Tibial nerve (tissue), 4 donors: ENCODE measurements at regions not wholly inside any gene's neighbourhood (a gene's known extent, or its start where the extent isn't known, plus 50 kb on each side); places are given as distances from the start of the nearest gene placed in this dataset.

ENCODE experiments used
- DNase-seq, 2 donors: peaks; one replicate each; pipeline ENCODE4 v3.0.0-alpha.2; 2019; ENCODE audit warnings: low spot score in 2 of 2
- H3K27ac ChIP-seq, 4 donors: fragments of 200-600 bp; sonication (generic) in 3 of 4; one replicate each; pipeline ENCODE4 v1.5.1; 2017 to 2019; ENCODE audit warnings: mild to moderate bottlenecking in 1 of 4
- H3K27me3 ChIP-seq, 2 donors: fragments of 200-600 bp; sonication (generic) in 1 of 2; one replicate each; pipeline versions ENCODE4 v1.5.1 to v1.6.0; 2017 to 2019
- H3K36me3 ChIP-seq, 3 donors: fragments of 200-600 bp; sonication (generic); one replicate each; pipeline ENCODE4 v1.5.1; 2018 to 2019
- H3K4me1 ChIP-seq, 4 donors: fragments of 200-600 bp; sonication (generic) in 3 of 4; one replicate each; pipeline ENCODE4 v1.5.1; 2017 to 2019
- H3K4me3 ChIP-seq, 4 donors: fragments of 200-600 bp; sonication (generic) in 3 of 4; one replicate each; pipeline ENCODE4 v1.5.1; 2017 to 2019; ENCODE audit warnings: mild to moderate bottlenecking in 1 of 4, moderate library complexity in 1 of 4
- H3K9me3 ChIP-seq, 4 donors: fragments of 200-600 bp; sonication (generic) in 3 of 4; one replicate each; pipeline ENCODE4 v1.5.1; 2017 to 2019
- EP300 ChIP-seq, 2 donors: sonication (generic); formaldehyde crosslinking; IDR thresholded peaks; one replicate each; pipeline ENCODE4 v1.6.1; 2017; ENCODE audit warnings: antibody characterized with exemption in 2 of 2, mild to moderate bottlenecking in 1 of 2
- POLR2A ChIP-seq, 2 donors: fragments of 450-650 bp; IDR thresholded peaks; one replicate each; pipeline ENCODE4 v1.6.1; 2017; ENCODE audit warnings: antibody characterized with exemption in 2 of 2, mild to moderate bottlenecking in 2 of 2, moderate library complexity in 2 of 2
- WGBS, 2 donors: methylation state at CpG; one replicate each; pipeline ENCODE4 v1.1.5; 2018; 5-methylcytosine and 5-hydroxymethylcytosine counted together
- TF ChIP-seq, protein P1 (sequence below), 5 experiments: fragments of 200-600 bp in 3 of 5; fragments of 450-650 bp in 2 of 5; sonication (generic) in 3 of 5; IDR thresholded peaks; one replicate each; pipeline ENCODE4 v1.5.1; 2016 to 2019; ENCODE audit warnings: antibody characterized with exemption in 5 of 5, mild to moderate bottlenecking in 3 of 5, moderate library complexity in 2 of 5

DNA sequence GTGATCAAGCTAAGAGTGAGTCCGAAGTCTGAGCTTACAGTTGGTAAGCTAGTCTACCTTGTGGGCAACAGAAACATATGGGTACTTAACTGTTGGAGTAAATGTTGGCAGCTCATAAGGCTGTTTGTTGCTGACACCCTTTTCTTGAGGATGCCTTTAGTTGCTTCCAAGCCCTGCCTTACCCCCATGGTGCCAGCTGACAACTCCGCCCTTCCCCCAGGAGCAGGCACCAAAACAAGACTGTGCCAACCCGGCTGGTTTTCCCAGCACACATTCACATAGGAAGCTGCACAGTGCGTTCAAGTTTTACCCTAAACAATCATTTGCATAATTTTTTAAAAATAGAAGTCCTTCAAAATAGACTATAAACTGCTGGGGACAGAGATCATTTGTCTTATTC lies 150.2 kb upstream of the LMO4 start:
- Histone ChIP-seq H3K9me3 (no peaks in the 10 kb centered on the region), H3K27me3 (no peaks in the 10 kb centered on the region), H3K4me1 (no peaks in the 10 kb centered on the region), H3K36me3 (no peaks in the 10 kb centered on the region), H3K4me3 (no peak overlapping the region), H3K27ac (no peak overlapping the region)
- TF ChIP-seq EP300 (IDR thresholded peaks at IDR 0.05), result no peak
- TF ChIP-seq, protein P1, sequence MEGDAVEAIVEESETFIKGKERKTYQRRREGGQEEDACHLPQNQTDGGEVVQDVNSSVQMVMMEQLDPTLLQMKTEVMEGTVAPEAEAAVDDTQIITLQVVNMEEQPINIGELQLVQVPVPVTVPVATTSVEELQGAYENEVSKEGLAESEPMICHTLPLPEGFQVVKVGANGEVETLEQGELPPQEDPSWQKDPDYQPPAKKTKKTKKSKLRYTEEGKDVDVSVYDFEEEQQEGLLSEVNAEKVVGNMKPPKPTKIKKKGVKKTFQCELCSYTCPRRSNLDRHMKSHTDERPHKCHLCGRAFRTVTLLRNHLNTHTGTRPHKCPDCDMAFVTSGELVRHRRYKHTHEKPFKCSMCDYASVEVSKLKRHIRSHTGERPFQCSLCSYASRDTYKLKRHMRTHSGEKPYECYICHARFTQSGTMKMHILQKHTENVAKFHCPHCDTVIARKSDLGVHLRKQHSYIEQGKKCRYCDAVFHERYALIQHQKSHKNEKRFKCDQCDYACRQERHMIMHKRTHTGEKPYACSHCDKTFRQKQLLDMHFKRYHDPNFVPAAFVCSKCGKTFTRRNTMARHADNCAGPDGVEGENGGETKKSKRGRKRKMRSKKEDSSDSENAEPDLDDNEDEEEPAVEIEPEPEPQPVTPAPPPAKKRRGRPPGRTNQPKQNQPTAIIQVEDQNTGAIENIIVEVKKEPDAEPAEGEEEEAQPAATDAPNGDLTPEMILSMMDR (IDR thresholded peaks at IDR 0.05), result no peak
- no peak for TF ChIP-seq POLR2A (IDR thresholded peaks at IDR 0.05)
- DNase-seq, result no peak
- 82% methylated on average over 4 of the region's 4 CpGs for whole genome bisulfite sequencing, 2 donors

DNA sequence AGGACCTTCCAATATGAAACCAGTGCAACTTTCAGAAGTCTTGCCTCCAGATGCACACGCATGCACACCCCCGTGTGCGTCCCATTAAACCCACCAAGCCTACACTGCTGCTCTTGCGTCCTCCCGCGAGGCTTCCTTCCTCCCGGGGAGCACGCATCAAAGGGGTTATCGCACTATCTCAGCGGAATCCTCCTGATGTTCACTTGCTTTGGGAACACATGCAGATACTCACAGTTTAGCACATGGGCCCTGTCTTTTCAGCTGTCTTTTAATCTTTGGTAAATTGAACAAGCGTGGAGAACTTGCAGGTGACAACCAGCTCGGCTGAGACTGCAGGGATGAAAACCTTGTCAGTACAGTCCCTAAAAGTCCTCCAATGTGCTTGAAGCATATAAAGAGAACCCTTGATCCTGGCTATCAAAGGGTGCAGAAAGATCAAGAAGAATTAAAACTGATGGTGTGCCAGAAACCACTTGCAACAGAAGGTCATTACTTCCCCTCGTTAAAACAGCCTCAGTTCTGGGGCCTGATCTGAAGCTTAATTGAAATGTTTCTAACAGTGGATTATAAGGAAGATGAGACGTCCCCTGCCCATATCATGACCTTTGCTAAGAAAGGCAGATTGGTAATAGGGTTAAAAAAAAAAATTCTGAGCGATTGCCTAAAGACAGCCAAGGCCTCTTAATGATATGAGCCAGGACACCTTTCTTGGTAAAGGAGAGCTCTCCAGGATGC lies 149.4 kb upstream of the LMO4 start:
- H3K9me3 ChIP-seq, result no peaks in the 10 kb centered on the region
- no peaks in the 10 kb centered on the region for H3K4me1 ChIP-seq
- H3K27ac ChIP-seq, result no peak overlapping the region
- no peak for DNase-seq
- no peak overlapping the region for H3K4me3 ChIP-seq
- no peaks in the 10 kb centered on the region for H3K27me3 ChIP-seq
- WGBS, 2 donors, result 73% methylated on average over 15 of the region's 15 CpGs
- TF ChIP-seq POLR2A (IDR thresholded peaks at IDR 0.05), result no peak
- TF ChIP-seq, protein P1 (IDR thresholded peaks at IDR 0.05), result no peak
- no peak for TF ChIP-seq EP300 (IDR thresholded peaks at IDR 0.05)
- H3K36me3 ChIP-seq, result no peaks in the 10 kb centered on the region

DNA sequence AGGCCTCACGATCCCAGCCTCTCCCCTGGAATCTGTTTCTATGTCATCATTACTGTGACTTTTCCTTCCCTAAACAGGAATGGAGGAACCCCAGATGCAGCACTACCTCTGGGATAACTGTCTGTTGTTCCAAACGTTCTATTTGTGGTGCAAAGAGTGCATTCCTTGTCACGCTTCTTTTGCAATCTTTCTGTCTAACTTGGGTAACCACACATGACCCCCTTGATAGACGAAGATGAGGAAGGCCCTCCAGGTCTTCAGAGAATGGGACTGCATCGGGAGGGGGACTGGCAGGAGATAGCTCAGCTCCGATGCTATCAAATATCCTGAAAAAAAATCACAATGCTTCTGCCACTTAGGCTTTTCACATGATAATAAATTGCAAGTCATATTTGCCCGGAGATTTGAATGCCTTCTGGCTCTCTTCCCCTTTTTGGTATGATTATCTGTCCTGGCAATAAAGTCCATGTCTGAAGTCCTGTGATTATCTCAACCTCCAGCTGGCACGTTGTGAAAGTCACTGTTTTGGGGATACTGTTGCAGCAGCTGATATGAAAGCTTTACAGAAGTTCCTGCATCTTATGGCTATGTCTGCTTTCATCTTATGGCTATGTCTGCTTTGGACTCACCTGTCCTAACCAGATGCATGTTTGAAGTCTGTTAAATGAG lies 148.7 kb upstream of the LMO4 start:
- Histone ChIP-seq H3K27ac (no peak overlapping the region), H3K4me1 (no peaks in the 10 kb centered on the region), H3K36me3 (no peaks in the 10 kb centered on the region), H3K27me3 (no peaks in the 10 kb centered on the region), H3K9me3 (no peaks in the 10 kb centered on the region), H3K4me3 (no peak overlapping the region)
- WGBS, 2 donors, result 61 to 71% methylated on average over 8 of the region's 8 CpGs
- TF ChIP-seq, protein P1 (IDR thresholded peaks at IDR 0.05), result no peak
- no peak for TF ChIP-seq POLR2A (IDR thresholded peaks at IDR 0.05)
- no peak for TF ChIP-seq EP300 (IDR thresholded peaks at IDR 0.05)
- no peak for DNase-seq

DNA sequence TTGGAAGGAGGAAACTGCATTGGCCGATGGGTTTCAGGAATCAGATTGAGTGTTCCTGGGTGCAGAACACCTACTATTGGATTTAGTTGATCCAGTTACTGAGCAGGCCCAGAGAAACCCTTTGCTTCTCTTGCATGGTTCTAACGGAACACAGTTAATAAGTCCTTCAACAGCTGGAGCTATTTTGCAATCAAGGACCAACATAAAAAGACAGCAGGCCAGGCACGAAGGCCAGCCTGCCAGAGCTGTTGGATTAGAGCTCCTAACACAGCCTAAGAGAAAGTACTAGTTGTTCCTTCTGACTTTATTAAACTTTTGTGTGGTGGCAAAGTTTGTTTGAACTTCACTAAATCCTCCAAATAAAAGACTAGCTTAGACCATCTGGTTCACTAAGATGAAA lies 148.0 kb upstream of the LMO4 start:
- H3K9me3 ChIP-seq, result no peaks in the 10 kb centered on the region

DNA sequence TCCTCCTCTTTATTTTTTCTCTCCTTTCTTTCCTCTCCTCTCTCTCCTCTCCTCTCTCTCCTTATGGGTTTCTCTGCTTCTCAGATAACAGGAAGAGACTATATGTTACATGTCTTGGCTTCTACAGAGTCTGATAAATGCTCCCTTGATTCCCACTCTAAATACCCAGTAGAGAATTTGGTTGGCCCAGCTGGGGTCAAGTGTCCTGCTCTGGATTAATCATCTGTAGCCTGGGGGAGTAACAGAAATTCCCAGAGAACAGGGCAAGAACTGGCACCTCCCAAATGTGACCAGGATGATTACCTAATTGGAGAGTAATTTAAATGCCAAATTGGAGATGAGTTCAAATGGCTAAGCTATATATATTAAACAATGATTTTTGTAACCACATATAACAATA lies 146.1 kb upstream of the LMO4 start:
- no peak overlapping the region for H3K4me3 ChIP-seq
- H3K27me3 ChIP-seq, result no peaks in the 10 kb centered on the region
- TF ChIP-seq, protein P1 (IDR thresholded peaks at IDR 0.05), result no peak
- TF ChIP-seq POLR2A (IDR thresholded peaks at IDR 0.05) (no peak), EP300 (IDR thresholded peaks at IDR 0.05) (no peak)
- no peak for DNase-seq
- H3K4me1 ChIP-seq, result no peaks in the 10 kb centered on the region
- H3K36me3 ChIP-seq, result no peaks in the 10 kb centered on the region
- H3K27ac ChIP-seq, result no peak overlapping the region
- no peaks in the 10 kb centered on the region for H3K9me3 ChIP-seq

More for the DNA sequence above, 148.0 kb upstream of the LMO4 start:
- Histone ChIP-seq H3K4me3 (no peak overlapping the region), H3K4me1 (no peaks in the 10 kb centered on the region), H3K27me3 (no peaks in the 10 kb centered on the region), H3K36me3 (no peaks in the 10 kb centered on the region), H3K27ac (no peak overlapping the region)
- 70 to 74% methylated on average over 3 of the region's 3 CpGs for WGBS, 2 donors
- DNase-seq, result no peak
- no peak for TF ChIP-seq EP300 (IDR thresholded peaks at IDR 0.05)
- TF ChIP-seq, protein P1 (IDR thresholded peaks at IDR 0.05), result no peak
- TF ChIP-seq POLR2A (IDR thresholded peaks at IDR 0.05), result no peak
